Coronary artery (tissue), 2 donors: ENCODE measurements at regions not wholly inside any gene's neighbourhood (a gene's known extent, or its start where the extent isn't known, plus 50 kb on each side); places are given as distances from the start of the nearest gene placed in this dataset.
"Not testable (repeated sequence)": the region's sequence is repeated elsewhere in the genome, so short reads cannot be mapped to it uniquely, and the experiment has no call there.

Source experiments
- DNase-seq: peaks from one replicate; pipeline ENCODE4 v3.0.0-alpha.2; 2017; ENCODE audit warnings: low spot score
- H3K27ac ChIP-seq, 2 donors: fragments of 200-600 bp; sonication (generic); one replicate each; pipeline ENCODE4 v1.5.1; 2016 to 2019
- H3K4me3 ChIP-seq: fragments of 200-600 bp; sonication (generic); 2 replicates; pipeline ENCODE4 v1.5.1; 2016; ENCODE audit warnings: mild to moderate bottlenecking, moderate library complexity
- TF ChIP-seq, protein P1 (sequence below): fragments of 200-600 bp; sonication (generic); IDR thresholded peaks from one replicate; pipeline ENCODE4 v1.5.1; 2019; ENCODE audit warnings: antibody characterized with exemption

- TF ChIP-seq, protein P1, sequence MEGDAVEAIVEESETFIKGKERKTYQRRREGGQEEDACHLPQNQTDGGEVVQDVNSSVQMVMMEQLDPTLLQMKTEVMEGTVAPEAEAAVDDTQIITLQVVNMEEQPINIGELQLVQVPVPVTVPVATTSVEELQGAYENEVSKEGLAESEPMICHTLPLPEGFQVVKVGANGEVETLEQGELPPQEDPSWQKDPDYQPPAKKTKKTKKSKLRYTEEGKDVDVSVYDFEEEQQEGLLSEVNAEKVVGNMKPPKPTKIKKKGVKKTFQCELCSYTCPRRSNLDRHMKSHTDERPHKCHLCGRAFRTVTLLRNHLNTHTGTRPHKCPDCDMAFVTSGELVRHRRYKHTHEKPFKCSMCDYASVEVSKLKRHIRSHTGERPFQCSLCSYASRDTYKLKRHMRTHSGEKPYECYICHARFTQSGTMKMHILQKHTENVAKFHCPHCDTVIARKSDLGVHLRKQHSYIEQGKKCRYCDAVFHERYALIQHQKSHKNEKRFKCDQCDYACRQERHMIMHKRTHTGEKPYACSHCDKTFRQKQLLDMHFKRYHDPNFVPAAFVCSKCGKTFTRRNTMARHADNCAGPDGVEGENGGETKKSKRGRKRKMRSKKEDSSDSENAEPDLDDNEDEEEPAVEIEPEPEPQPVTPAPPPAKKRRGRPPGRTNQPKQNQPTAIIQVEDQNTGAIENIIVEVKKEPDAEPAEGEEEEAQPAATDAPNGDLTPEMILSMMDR = no peak
- no peak for DNase-seq
- Histone ChIP-seq H3K4me3 (no peak overlapping the region), H3K27ac (no peak overlapping the region)
Observed at GRCh38 chr5:84961193-84961592, 576.5 kb upstream of the EDIL3 start.

GRCh38 chr5:84961903-84962302 lies 577.2 kb upstream of the EDIL3 start:
- DNase-seq = no peak
- Histone ChIP-seq H3K4me3 (no peak overlapping the region), H3K27ac (no peak overlapping the region)
- TF ChIP-seq, protein P1 = no peak

DNA sequence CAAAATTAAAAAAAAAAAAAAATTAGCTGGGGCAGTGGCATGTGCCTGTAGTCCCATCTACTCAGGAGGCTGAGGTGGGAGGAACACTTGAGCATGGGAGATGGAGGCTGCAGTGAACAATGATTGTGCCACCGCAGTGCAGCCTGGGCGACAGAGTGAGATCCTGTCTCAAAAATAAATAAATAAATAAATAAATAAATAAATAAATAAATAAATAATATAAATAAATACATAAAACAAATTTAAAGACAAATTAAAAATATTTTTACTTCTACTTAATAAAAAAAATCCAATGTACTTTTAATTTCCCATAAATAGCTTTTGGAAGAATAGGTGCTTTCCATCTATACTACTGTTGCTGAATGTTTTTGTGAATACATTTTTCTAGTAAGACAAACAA lies 598.4 kb upstream of the EDIL3 start:
- Histone ChIP-seq H3K4me3 (no peak overlapping the region), H3K27ac (no peak overlapping the region)
- TF ChIP-seq, protein P1 = no peak
- no peak for DNase-seq

GRCh38 chr5:84985148-84985547 lies 600.5 kb upstream of the EDIL3 start:
- Histone ChIP-seq H3K27ac (no peak overlapping the region), H3K4me3 (no peak overlapping the region)
- DNase-seq = no peak
- TF ChIP-seq, protein P1 = no peak

GRCh38 chr5:84986688-84987087 lies 602.0 kb upstream of the EDIL3 start:
- DNase-seq = no peak
- Histone ChIP-seq H3K4me3 (no peak overlapping the region), H3K27ac (no peak overlapping the region)
- TF ChIP-seq, protein P1 = no peak

GRCh38 chr5:85000671-85001070 lies 616.0 kb upstream of the EDIL3 start:
- no peak for DNase-seq
- H3K4me3 ChIP-seq = no peak overlapping the region
- no peak overlapping the region for H3K27ac ChIP-seq
- TF ChIP-seq, protein P1 = no peak

DNA sequence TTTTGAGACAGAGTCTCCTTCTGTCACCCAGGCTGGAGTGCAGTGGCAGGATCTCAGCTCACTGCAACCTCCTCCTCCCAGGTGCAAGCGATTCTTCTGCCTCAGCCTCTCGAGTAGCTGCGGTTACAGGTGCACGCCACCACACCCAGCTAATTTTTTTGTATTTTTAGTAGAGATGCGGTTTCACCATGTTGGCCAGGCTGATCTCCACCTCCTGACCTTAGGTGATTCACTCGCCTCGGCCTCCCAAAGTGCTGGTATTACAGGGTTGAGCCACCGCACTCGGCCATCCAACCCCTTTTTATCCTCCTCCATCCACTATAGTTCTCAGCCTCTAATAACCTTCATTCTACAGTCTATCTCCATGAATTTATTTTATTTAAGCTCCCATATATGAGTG lies 617.3 kb upstream of the EDIL3 start:
- H3K27ac ChIP-seq, DNase-seq, H3K4me3 ChIP-seq: not testable (repeated sequence)

DNA sequence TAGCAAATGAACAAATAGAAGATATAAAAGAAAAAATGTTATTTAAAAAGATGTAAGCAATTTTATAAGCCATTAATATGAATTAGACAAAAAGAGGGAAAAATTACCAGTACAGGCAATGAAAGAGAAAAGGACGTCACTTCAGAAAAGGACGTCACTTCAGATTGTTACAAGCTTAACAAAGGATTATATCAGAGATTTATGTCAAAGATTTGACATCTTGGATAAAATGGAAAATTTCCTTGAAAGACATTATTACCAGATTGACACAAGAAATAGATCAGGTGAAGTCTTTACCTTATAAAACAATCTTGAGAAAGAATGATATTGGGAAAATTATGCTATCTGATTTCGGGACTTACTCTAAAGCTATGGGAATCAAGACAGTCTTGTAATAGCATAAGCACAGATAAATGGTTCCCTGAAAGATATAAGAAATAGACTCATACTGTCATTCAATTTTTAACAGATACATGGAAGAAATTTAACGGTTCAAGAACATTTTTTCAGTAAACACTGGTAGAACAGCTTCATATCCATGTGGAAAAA lies 625.4 kb upstream of the EDIL3 start:
- Histone ChIP-seq H3K4me3 (no peak overlapping the region), H3K27ac (no peak overlapping the region)
- TF ChIP-seq, protein P1 = no peak
- no peak for DNase-seq
